Breast epithelium (tissue), 3 donors: ENCODE measurements at regions not wholly inside any gene's neighbourhood (a gene's known extent, or its start where the extent isn't known, plus 50 kb on each side); places are given as distances from the start of the nearest gene placed in this dataset.

Experiments
- POLR2AphosphoS5 ChIP-seq, 3 donors: sonication (generic); formaldehyde crosslinking; IDR thresholded peaks; one replicate each; pipeline ENCODE4 v1.6.1; 2017; ENCODE audit warnings: antibody characterized with exemption in 3 of 3
- TF ChIP-seq, protein P1 (sequence below), 3 donors: fragments of 450-650 bp; IDR thresholded peaks; one replicate each; pipeline ENCODE4 v1.5.1; 2016 to 2017; ENCODE audit warnings: antibody characterized with exemption in 3 of 3, mild to moderate bottlenecking in 3 of 3, moderate library complexity in 3 of 3

DNA sequence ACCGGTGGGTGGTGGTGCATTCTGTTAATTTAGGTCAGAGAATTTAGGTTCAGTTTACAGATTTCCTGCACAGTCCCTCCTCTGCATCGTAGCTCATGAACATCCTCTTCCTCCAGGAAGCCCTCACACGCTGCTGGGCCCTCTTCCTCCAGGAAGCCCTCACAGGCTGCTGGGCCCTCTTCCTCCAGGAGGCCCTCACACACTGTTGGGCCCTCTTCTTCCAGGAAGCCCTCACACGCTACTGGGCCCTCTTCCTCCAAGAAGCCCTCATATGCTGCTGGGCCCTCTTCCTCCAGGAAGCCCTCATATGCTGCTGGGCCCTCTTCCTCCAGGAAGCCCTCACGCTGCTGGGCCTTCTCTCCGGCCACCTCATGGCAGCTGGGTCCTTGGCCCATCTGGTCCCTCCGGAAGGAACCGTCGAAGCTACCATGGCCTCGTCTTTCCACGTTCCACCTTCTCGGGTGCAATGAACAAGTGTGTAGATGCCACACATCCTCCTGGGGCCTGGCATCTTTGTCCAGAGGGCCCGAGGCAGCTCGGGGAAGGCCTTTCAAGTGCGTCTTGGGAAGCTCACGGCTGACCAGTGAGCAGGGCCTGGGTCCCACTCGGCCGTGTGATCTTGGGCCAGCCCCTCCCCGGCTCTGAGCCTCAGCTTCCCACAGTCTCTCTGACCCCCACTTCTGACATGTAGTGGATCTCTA, 58.9 kb upstream of the PPARA start:
- TF ChIP-seq, protein P1, sequence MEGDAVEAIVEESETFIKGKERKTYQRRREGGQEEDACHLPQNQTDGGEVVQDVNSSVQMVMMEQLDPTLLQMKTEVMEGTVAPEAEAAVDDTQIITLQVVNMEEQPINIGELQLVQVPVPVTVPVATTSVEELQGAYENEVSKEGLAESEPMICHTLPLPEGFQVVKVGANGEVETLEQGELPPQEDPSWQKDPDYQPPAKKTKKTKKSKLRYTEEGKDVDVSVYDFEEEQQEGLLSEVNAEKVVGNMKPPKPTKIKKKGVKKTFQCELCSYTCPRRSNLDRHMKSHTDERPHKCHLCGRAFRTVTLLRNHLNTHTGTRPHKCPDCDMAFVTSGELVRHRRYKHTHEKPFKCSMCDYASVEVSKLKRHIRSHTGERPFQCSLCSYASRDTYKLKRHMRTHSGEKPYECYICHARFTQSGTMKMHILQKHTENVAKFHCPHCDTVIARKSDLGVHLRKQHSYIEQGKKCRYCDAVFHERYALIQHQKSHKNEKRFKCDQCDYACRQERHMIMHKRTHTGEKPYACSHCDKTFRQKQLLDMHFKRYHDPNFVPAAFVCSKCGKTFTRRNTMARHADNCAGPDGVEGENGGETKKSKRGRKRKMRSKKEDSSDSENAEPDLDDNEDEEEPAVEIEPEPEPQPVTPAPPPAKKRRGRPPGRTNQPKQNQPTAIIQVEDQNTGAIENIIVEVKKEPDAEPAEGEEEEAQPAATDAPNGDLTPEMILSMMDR (IDR thresholded peaks at IDR 0.05): no peak
- TF ChIP-seq POLR2AphosphoS5 (IDR thresholded peaks at IDR 0.05): no peak
